ENCODE measurements at regions not wholly inside any gene's neighbourhood (a gene's known extent, or its start where the extent isn't known, plus 50 kb on each side); places are given as distances from the start of the nearest gene placed in this dataset.
"Not testable (repeated sequence)": the region's sequence is repeated elsewhere in the genome, so short reads cannot be mapped to it uniquely, and the experiment has no call there.

DNA sequence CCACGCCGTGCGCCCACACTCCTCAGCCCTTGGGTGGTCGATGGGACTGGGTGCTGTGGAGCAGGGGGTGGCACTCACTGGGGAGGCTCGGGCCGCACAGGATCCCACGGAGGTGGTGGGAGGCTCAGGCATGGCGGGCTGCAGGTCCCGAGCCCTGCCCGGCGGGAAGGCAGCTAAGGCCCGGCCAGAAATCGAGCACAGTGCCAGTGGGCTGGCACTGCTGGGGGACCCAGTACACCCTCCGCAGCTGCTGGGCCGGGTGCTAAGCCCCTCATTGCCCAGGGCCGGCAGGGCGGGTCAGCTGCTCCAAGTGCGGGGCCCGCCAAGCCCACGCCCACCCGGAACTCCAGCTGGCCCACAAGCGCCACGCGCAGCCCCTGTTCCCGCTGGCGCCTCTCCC, 370.0 kb downstream of the LRATD1 start:
- TF ChIP-seq MED1 (CRISPR knock-in tag; IDR thresholded peaks at IDR 0.05; ENCODE audit: borderline replicate concordance); MYC (IDR thresholded peaks at IDR 0.05; ENCODE audit: low read depth, low read length); MYC (CRISPR knock-in tag; IDR thresholded peaks at IDR 0.05; ENCODE audit: borderline replicate concordance, low read depth); RAD21 (CRISPR knock-in tag; conservative IDR thresholded peaks at IDR 0.05 in 1 of 2, IDR thresholded peaks at IDR 0.05 in 1 of 2); ZNF175 (CRISPR knock-in tag; IDR thresholded peaks at IDR 0.05; ENCODE audit: low read depth); RFX5 (IDR thresholded peaks at IDR 0.05; ENCODE audit: low read depth, low read length); HDAC2 (IDR thresholded peaks at IDR 0.05); MAFK (IDR thresholded peaks at IDR 0.05; ENCODE audit: low read length); ZNF165 (CRISPR knock-in tag; IDR thresholded peaks at IDR 0.05; ENCODE audit: borderline replicate concordance); PCBP1 (IDR thresholded peaks at IDR 0.05; ENCODE audit: low read depth, low read length, poor library complexity, severe bottlenecking): not testable (repeated sequence)
- TF ChIP-seq, protein P1, sequence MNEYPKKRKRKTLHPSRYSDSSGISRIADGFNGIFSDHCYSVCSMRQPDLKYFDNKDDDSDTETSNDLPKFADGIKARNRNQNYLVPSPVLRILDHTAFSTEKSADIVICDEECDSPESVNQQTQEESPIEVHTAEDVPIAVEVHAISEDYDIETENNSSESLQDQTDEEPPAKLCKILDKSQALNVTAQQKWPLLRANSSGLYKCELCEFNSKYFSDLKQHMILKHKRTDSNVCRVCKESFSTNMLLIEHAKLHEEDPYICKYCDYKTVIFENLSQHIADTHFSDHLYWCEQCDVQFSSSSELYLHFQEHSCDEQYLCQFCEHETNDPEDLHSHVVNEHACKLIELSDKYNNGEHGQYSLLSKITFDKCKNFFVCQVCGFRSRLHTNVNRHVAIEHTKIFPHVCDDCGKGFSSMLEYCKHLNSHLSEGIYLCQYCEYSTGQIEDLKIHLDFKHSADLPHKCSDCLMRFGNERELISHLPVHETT (CRISPR knock-in tag; conservative IDR thresholded peaks at IDR 0.05 in 1 of 2, IDR thresholded peaks at IDR 0.05 in 1 of 2), result not testable (repeated sequence)
- TF ChIP-seq, protein P2, sequence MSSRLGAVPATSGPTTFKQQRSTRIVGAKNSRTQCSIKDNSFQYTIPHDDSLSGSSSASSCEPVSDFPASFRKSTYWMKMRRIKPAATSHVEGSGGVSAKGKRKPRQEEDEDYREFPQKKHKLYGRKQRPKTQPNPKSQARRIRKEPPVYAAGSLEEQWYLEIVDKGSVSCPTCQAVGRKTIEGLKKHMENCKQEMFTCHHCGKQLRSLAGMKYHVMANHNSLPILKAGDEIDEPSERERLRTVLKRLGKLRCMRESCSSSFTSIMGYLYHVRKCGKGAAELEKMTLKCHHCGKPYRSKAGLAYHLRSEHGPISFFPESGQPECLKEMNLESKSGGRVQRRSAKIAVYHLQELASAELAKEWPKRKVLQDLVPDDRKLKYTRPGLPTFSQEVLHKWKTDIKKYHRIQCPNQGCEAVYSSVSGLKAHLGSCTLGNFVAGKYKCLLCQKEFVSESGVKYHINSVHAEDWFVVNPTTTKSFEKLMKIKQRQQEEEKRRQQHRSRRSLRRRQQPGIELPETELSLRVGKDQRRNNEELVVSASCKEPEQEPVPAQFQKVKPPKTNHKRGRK (tag; IDR thresholded peaks at IDR 0.05), result not testable (repeated sequence)
- TF ChIP-seq, protein P3, sequence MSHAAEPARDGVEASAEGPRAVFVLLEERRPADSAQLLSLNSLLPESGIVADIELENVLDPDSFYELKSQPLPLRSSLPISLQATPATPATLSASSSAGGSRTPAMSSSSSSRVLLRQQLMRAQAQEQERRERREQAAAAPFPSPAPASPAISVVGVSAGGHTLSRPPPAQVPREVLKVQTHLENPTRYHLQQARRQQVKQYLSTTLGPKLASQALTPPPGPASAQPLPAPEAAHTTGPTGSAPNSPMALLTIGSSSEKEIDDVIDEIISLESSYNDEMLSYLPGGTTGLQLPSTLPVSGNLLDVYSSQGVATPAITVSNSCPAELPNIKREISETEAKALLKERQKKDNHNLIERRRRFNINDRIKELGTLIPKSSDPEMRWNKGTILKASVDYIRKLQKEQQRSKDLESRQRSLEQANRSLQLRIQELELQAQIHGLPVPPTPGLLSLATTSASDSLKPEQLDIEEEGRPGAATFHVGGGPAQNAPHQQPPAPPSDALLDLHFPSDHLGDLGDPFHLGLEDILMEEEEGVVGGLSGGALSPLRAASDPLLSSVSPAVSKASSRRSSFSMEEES (CRISPR knock-in tag; IDR thresholded peaks at IDR 0.05), result not testable (repeated sequence)

Data from K562 (cell line).